ENCODE measurements at regions not wholly inside any gene's neighbourhood (a gene's known extent, or its start where the extent isn't known, plus 50 kb on each side); places are given as distances from the start of the nearest gene placed in this dataset.

GRCh38 chr7:115635376-115635775, 395.2 kb downstream of the TFEC start:
- no peaks in the 10 kb centered on the region for H3K4me1 ChIP-seq (ENCODE audit: control insufficient read depth, insufficient read depth, low read length)
- H3K27ac ChIP-seq (ENCODE audit: low read length) = no peak overlapping the region
- no peak overlapping the region for H3K27ac Mint-ChIP-seq
- ATAC-seq = no peak
- WGBS (ENCODE audit: insufficient coverage) = 85% methylated on average over 1 of the region's 1 CpG
- no peak for DNase-seq
- H3K4me1 Mint-ChIP-seq = no peaks in the 10 kb centered on the region
- H3K27me3 Mint-ChIP-seq (ENCODE audit: low read depth in 2 of 2) = no peaks in the 10 kb centered on the region
- TF ChIP-seq CTCF (IDR thresholded peaks at IDR 0.05) = no peak
- H3K36me3 ChIP-seq (ENCODE audit: control insufficient read depth, insufficient read depth, low read length) = no peaks in the 10 kb centered on the region
- intact Hi-C loops (cut with micrococcal nuclease) = no loop called here
- no peak overlapping the region for H3K4me3 ChIP-seq (ENCODE audit: low read length)
- H3K4me3 Mint-ChIP-seq = no peak overlapping the region
- H3K36me3 Mint-ChIP-seq = no peaks in the 10 kb centered on the region
- peaks cover 2 to 3% of the 10 kb centered on the region in 2 donors for H3K9me3 Mint-ChIP-seq
- H3K9me3 ChIP-seq (ENCODE audit: control insufficient read depth, insufficient read depth, low read length) = no peaks in the 10 kb centered on the region
- no peaks in the 10 kb centered on the region for H3K27me3 ChIP-seq (ENCODE audit: control insufficient read depth, insufficient read depth, low read length)

GRCh38 chr7:115634633-115635032, 395.9 kb downstream of the TFEC start:
- H3K36me3 ChIP-seq (ENCODE audit: control insufficient read depth, insufficient read depth, low read length) = no peaks in the 10 kb centered on the region
- Mint-ChIP-seq H3K27ac (no peak overlapping the region), H3K4me1 (no peaks in the 10 kb centered on the region), H3K4me3 (no peak overlapping the region), H3K9me3 (peaks cover 0 to 2% of the 10 kb centered on the region in 2 donors), H3K36me3 (no peaks in the 10 kb centered on the region), H3K27me3 (ENCODE audit: low read depth in 2 of 2) (no peaks in the 10 kb centered on the region)
- no peak for DNase-seq
- no peaks in the 10 kb centered on the region for H3K4me1 ChIP-seq (ENCODE audit: control insufficient read depth, insufficient read depth, low read length)
- no peaks in the 10 kb centered on the region for H3K9me3 ChIP-seq (ENCODE audit: control insufficient read depth, insufficient read depth, low read length)
- no peak overlapping the region for H3K27ac ChIP-seq (ENCODE audit: low read length)
- ATAC-seq = no peak
- H3K27me3 ChIP-seq (ENCODE audit: control insufficient read depth, insufficient read depth, low read length) = no peaks in the 10 kb centered on the region
- 73% methylated on average over 4 of the region's 4 CpGs for WGBS (ENCODE audit: insufficient coverage)
- no peak for TF ChIP-seq CTCF (IDR thresholded peaks at IDR 0.05)
- no peak overlapping the region for H3K4me3 ChIP-seq (ENCODE audit: low read length)
- intact Hi-C loops (cut with micrococcal nuclease) = no loop called here

GRCh38 chr7:115632636-115633035, 397.9 kb downstream of the TFEC start:
- Histone ChIP-seq H3K4me1 (ENCODE audit: control insufficient read depth, insufficient read depth, low read length) (no peaks in the 10 kb centered on the region), H3K4me3 (ENCODE audit: low read length) (no peak overlapping the region), H3K36me3 (ENCODE audit: control insufficient read depth, insufficient read depth, low read length) (no peaks in the 10 kb centered on the region), H3K27ac (ENCODE audit: low read length) (no peak overlapping the region), H3K27me3 (ENCODE audit: control insufficient read depth, insufficient read depth, low read length) (no peaks in the 10 kb centered on the region), H3K9me3 (ENCODE audit: control insufficient read depth, insufficient read depth, low read length) (no peaks in the 10 kb centered on the region)
- DNase-seq (no peak), ATAC-seq (no peak)
- H3K4me3 Mint-ChIP-seq = no peak overlapping the region
- peaks cover 0 to 2% of the 10 kb centered on the region in 2 donors for H3K27me3 Mint-ChIP-seq (ENCODE audit: low read depth in 2 of 2)
- H3K9me3 Mint-ChIP-seq = peaks cover 0 to 2% of the 10 kb centered on the region in 2 donors
- no peak for TF ChIP-seq CTCF (IDR thresholded peaks at IDR 0.05)
- no peak overlapping the region for H3K27ac Mint-ChIP-seq
- intact Hi-C loops (cut with micrococcal nuclease) = no loop called here
- 97% methylated on average over 5 of the region's 5 CpGs for WGBS (ENCODE audit: insufficient coverage)
- no peaks in the 10 kb centered on the region for H3K36me3 Mint-ChIP-seq
- no peaks in the 10 kb centered on the region for H3K4me1 Mint-ChIP-seq

- WGBS (ENCODE audit: insufficient coverage) = 80% methylated on average over 6 of the region's 6 CpGs
- H3K9me3 ChIP-seq (ENCODE audit: control insufficient read depth, insufficient read depth, low read length) = no peaks in the 10 kb centered on the region
Measured at GRCh38 chr7:115631782-115632181, 398.8 kb downstream of the TFEC start.

More at GRCh38 chr7:115631782-115632181, 398.8 kb downstream of the TFEC start:
- Mint-ChIP-seq H3K4me1 (no peaks in the 10 kb centered on the region), H3K36me3 (no peaks in the 10 kb centered on the region), H3K27me3 (ENCODE audit: low read depth in 2 of 2) (peaks cover 0 to 3% of the 10 kb centered on the region in 2 donors), H3K27ac (no peak overlapping the region), H3K9me3 (peaks cover 0 to 3% of the 10 kb centered on the region in 2 donors), H3K4me3 (no peak overlapping the region)
- no peaks in the 10 kb centered on the region for H3K27me3 ChIP-seq (ENCODE audit: control insufficient read depth, insufficient read depth, low read length)
- DNase-seq (no peak), ATAC-seq (no peak)
- no peak overlapping the region for H3K27ac ChIP-seq (ENCODE audit: low read length)
- H3K4me3 ChIP-seq (ENCODE audit: low read length) = no peak overlapping the region
- H3K4me1 ChIP-seq (ENCODE audit: control insufficient read depth, insufficient read depth, low read length) = no peaks in the 10 kb centered on the region
- no peak for TF ChIP-seq CTCF (IDR thresholded peaks at IDR 0.05)
- H3K36me3 ChIP-seq (ENCODE audit: control insufficient read depth, insufficient read depth, low read length) = no peaks in the 10 kb centered on the region
- intact Hi-C loops (cut with micrococcal nuclease) = no loop called here

All from natural killer cell (primary cell).